ENCODE measurements at regions not wholly inside any gene's neighbourhood (a gene's known extent, or its start where the extent isn't known, plus 50 kb on each side); places are given as distances from the start of the nearest gene placed in this dataset.

DNA sequence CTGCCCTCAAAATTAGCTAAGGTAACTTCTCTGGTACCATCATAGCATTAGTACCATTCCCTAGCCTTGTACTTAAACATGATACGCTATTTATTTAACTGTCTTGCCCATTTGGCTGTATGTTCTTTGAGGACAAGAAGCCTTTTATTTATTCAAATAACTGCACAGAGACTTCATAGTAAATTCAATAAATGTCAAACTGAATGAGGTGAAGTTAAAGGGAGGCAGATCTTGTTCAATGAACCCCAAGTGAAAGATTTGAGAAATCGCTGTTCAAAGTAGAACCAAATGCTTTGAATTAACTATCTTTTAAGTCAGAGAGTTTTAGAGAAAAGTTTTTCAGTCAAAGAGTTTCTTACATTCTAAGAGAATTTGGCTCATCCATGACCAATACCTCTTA lies 203.6 kb downstream of the GXYLT1 start:
- Histone ChIP-seq H4K91ac (ENCODE audit: insufficient read depth, low read depth, low read length) (no peak overlapping the region), H3K79me1 (ENCODE audit: low read depth in 1 of 2, low read length in 2 of 2) (no peaks in the 10 kb centered on the region), H3K23ac (ENCODE audit: low read depth, low read length) (no peak overlapping the region), H3K27ac (ENCODE audit: insufficient read depth, low read length) (no peak overlapping the region), H3K36me3 (ENCODE audit: control insufficient read depth, insufficient read depth, low read length) (no peaks in the 10 kb centered on the region), H2BK15ac (ENCODE audit: low read depth, low read length) (no peak overlapping the region), H4K5ac (ENCODE audit: low read depth, low read length) (no peak overlapping the region), H2BK5ac (ENCODE audit: low read depth, low read length, poor library complexity, severe bottlenecking) (no peak overlapping the region), H4K8ac (ENCODE audit: low read depth in 2 of 2, low read length in 2 of 2) (no peak overlapping the region), H3K9ac (ENCODE audit: low read depth, low read length) (no peak overlapping the region), H3K9me3 (ENCODE audit: control insufficient read depth, insufficient read depth, low read length) (no peaks in the 10 kb centered on the region), H3K4me1 (ENCODE audit: control insufficient read depth, insufficient read depth, low read length) (no peaks in the 10 kb centered on the region), H3K9me1 (ENCODE audit: insufficient read depth, low read length) (no peaks in the 10 kb centered on the region), H3K27me3 (ENCODE audit: control insufficient read depth, insufficient read depth, low read length) (no peaks in the 10 kb centered on the region; the same call in 1 of the 2 replicates), H2AK9ac (replicated peaks; ENCODE audit: low read depth, low read length, poor library complexity) (no peak overlapping the region), H3K4ac (ENCODE audit: low read depth, low read length) (no peak overlapping the region), H3K14ac (replicated peaks; ENCODE audit: low read depth, low read length) (no peak overlapping the region), H2BK20ac (ENCODE audit: low read depth, low read length) (no peak overlapping the region), H3K4me2 (ENCODE audit: low read depth, low read length) (no peak overlapping the region), H2AK5ac (ENCODE audit: low read depth, low read length) (no peak overlapping the region), H3K56ac (ENCODE audit: extremely low read depth, insufficient read depth, low read length) (no peak overlapping the region), H2AFZ (replicated peaks; ENCODE audit: low read length, poor library complexity) (no peak overlapping the region), H4K20me1 (ENCODE audit: insufficient read depth, low read length) (no peaks in the 10 kb centered on the region), H3K18ac (ENCODE audit: low read depth, low read length) (no peak overlapping the region), H2BK120ac (ENCODE audit: low read depth, low read length) (no peak overlapping the region), H3K4me3 (ENCODE audit: insufficient read depth, low read depth, low read length) (no peak overlapping the region)
- dilution Hi-C loops (cut with HindIII; ENCODE audit: low sequenced_read_pairs, unreplicated experiment), result no loop called here
- DNase-seq (no peak), ATAC-seq (ENCODE audit: low read depth) (no peak)
- TF ChIP-seq NFE2L2 (IDR thresholded peaks at IDR 0.05; ENCODE audit: low read depth, low read length), result no peak
- TF ChIP-seq FOS (IDR thresholded peaks at IDR 0.05; ENCODE audit: low read depth, low read length), result no peak
- TF ChIP-seq, protein P1, sequence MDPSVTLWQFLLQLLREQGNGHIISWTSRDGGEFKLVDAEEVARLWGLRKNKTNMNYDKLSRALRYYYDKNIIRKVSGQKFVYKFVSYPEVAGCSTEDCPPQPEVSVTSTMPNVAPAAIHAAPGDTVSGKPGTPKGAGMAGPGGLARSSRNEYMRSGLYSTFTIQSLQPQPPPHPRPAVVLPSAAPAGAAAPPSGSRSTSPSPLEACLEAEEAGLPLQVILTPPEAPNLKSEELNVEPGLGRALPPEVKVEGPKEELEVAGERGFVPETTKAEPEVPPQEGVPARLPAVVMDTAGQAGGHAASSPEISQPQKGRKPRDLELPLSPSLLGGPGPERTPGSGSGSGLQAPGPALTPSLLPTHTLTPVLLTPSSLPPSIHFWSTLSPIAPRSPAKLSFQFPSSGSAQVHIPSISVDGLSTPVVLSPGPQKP (IDR thresholded peaks at IDR 0.05; ENCODE audit: borderline replicate concordance, low read depth, low read length), result no peak
- no peak for TF ChIP-seq BHLHE40 (IDR thresholded peaks at IDR 0.05; ENCODE audit: low read depth, low read length)
- no peak for TF ChIP-seq MAZ (IDR thresholded peaks at IDR 0.05; ENCODE audit: borderline replicate concordance, low read depth, low read length)
- TF ChIP-seq, protein P2, sequence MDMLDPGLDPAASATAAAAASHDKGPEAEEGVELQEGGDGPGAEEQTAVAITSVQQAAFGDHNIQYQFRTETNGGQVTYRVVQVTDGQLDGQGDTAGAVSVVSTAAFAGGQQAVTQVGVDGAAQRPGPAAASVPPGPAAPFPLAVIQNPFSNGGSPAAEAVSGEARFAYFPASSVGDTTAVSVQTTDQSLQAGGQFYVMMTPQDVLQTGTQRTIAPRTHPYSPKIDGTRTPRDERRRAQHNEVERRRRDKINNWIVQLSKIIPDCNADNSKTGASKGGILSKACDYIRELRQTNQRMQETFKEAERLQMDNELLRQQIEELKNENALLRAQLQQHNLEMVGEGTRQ (IDR thresholded peaks at IDR 0.05; ENCODE audit: low read depth, low read length), result no peak
- TF ChIP-seq CEBPB (IDR thresholded peaks at IDR 0.05; ENCODE audit: low read depth, low read length), result no peak
- TF ChIP-seq RCOR1 (IDR thresholded peaks at IDR 0.05; ENCODE audit: insufficient replicate concordance, low read length), result no peak
- no peak for TF ChIP-seq CHD1 (IDR thresholded peaks at IDR 0.05; ENCODE audit: low read depth, low read length)
- TF ChIP-seq, protein P3, sequence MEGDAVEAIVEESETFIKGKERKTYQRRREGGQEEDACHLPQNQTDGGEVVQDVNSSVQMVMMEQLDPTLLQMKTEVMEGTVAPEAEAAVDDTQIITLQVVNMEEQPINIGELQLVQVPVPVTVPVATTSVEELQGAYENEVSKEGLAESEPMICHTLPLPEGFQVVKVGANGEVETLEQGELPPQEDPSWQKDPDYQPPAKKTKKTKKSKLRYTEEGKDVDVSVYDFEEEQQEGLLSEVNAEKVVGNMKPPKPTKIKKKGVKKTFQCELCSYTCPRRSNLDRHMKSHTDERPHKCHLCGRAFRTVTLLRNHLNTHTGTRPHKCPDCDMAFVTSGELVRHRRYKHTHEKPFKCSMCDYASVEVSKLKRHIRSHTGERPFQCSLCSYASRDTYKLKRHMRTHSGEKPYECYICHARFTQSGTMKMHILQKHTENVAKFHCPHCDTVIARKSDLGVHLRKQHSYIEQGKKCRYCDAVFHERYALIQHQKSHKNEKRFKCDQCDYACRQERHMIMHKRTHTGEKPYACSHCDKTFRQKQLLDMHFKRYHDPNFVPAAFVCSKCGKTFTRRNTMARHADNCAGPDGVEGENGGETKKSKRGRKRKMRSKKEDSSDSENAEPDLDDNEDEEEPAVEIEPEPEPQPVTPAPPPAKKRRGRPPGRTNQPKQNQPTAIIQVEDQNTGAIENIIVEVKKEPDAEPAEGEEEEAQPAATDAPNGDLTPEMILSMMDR (conservative IDR thresholded peaks at IDR 0.05; ENCODE audit: low read depth, low read length), result no peak
- no peak for TF ChIP-seq MAFK (IDR thresholded peaks at IDR 0.05; ENCODE audit: low read depth, low read length)
- no peak for TF ChIP-seq RAD21 (IDR thresholded peaks at IDR 0.05; ENCODE audit: low read length)
- no peak for TF ChIP-seq POLR2A (IDR thresholded peaks at IDR 0.05; ENCODE audit: low read depth, low read length)
- TF ChIP-seq MXI1 (IDR thresholded peaks at IDR 0.05; ENCODE audit: borderline replicate concordance, low read depth, low read length), result no peak
- no peak for TF ChIP-seq RFX5 (IDR thresholded peaks at IDR 0.05; ENCODE audit: low read depth, low read length)
- TF ChIP-seq SMC3 (IDR thresholded peaks at IDR 0.05; ENCODE audit: low read depth, low read length), result no peak
- BruUV-seq (replicated peaks), result no TSS peak
- in situ Hi-C loops (cut with MboI; ENCODE audit: low sequenced_read_pairs), result no loop called here
- ChIA-PET CTCF (no interaction called here), POLR2A (ENCODE audit: unreplicated experiment) (no interaction called here)
- no CpG with 5 or more reads among the region's 2 CpGs for WGBS, 2 experiments (ENCODE audit: extremely low coverage in 2 of 2, insufficient read length in 1 of 2)
- intact Hi-C loops (cut with micrococcal nuclease), result no loop called here

Data from IMR-90 (cell line).